ENCODE measurements at regions not wholly inside any gene's neighbourhood (a gene's known extent, or its start where the extent isn't known, plus 50 kb on each side); places are given as distances from the start of the nearest gene placed in this dataset.

DNA sequence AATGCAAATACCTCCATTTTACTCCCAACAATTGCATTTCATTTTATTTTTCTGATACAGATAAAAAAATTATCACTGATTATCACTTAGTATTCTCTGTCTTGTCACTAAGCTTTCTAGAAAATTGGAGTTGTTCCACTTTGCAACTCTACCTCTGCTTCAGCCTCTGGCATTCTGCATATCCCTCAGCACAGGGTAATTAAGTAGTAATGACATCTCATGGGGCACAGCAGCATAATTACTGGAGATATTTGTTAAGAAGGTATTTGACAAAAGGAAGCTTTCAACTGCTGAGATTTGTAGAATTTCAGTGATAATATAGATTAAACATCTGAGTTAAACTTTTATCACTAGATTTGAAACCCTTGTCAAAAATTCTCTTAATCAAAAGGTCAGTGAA, 446.2 kb downstream of the HTR1A start:
- TF ChIP-seq, protein P1, sequence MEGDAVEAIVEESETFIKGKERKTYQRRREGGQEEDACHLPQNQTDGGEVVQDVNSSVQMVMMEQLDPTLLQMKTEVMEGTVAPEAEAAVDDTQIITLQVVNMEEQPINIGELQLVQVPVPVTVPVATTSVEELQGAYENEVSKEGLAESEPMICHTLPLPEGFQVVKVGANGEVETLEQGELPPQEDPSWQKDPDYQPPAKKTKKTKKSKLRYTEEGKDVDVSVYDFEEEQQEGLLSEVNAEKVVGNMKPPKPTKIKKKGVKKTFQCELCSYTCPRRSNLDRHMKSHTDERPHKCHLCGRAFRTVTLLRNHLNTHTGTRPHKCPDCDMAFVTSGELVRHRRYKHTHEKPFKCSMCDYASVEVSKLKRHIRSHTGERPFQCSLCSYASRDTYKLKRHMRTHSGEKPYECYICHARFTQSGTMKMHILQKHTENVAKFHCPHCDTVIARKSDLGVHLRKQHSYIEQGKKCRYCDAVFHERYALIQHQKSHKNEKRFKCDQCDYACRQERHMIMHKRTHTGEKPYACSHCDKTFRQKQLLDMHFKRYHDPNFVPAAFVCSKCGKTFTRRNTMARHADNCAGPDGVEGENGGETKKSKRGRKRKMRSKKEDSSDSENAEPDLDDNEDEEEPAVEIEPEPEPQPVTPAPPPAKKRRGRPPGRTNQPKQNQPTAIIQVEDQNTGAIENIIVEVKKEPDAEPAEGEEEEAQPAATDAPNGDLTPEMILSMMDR (IDR thresholded peaks at IDR 0.05), result no peak
- TF ChIP-seq POLR2A (IDR thresholded peaks at IDR 0.05), result no peak

Data from transverse colon (tissue), 3 donors.